Transverse colon (tissue), 4 donors: ENCODE measurements at regions not wholly inside any gene's neighbourhood (a gene's known extent, or its start where the extent isn't known, plus 50 kb on each side); places are given as distances from the start of the nearest gene placed in this dataset.

Experiments used
- DNase-seq: peaks from one replicate; pipeline ENCODE4 v3.0.0-alpha.2; 2019
- H3K27ac ChIP-seq, 4 donors: fragments of 200-600 bp; sonication (generic); 2 replicates each; pipeline ENCODE4 v1.5.1; 2016 to 2018; ENCODE audit warnings: inconsistent platforms in 4 of 4
- H3K27me3 ChIP-seq: fragments of 200-600 bp; sonication (generic); 2 replicates; pipeline ENCODE4 v1.5.1; 2017; ENCODE audit warnings: inconsistent platforms
- H3K36me3 ChIP-seq, 4 donors: fragments of 200-600 bp; sonication (generic); 2 replicates each; pipeline ENCODE4 v1.5.1; 2017 to 2019; ENCODE audit warnings: inconsistent platforms in 4 of 4
- H3K4me1 ChIP-seq, 4 donors: fragments of 200-600 bp; sonication (generic); 2 replicates each; pipeline ENCODE4 v1.5.1; 2017 to 2020; ENCODE audit warnings: inconsistent platforms in 4 of 4
- H3K4me3 ChIP-seq, 4 donors: fragments of 200-600 bp; sonication (generic); 1 replicate in 1 of 4; 2 replicates in 3 of 4; pipeline versions ENCODE4 v1.5.1 to v1.6.1; 2017 to 2019; ENCODE audit warnings: inconsistent platforms in 4 of 4
- H3K9me3 ChIP-seq, 2 donors: fragments of 200-600 bp; sonication (generic); 2 replicates each; pipeline ENCODE4 v1.5.1; 2017 to 2019; ENCODE audit warnings: inconsistent platforms in 2 of 2
- CTCF ChIP-seq, 5 experiments: fragments of 200-600 bp in 3 of 5; fragments of 450-650 bp in 2 of 5; sonication (generic) in 3 of 5; IDR thresholded peaks; 1 replicate in 2 of 5; 2 replicates in 3 of 5; pipeline ENCODE4 v1.5.1; 2016 to 2017; ENCODE audit warnings: antibody characterized with exemption in 5 of 5, inconsistent platforms in 3 of 5, mild to moderate bottlenecking in 2 of 5, moderate library complexity in 1 of 5
- EP300 ChIP-seq: sonication (generic); formaldehyde crosslinking; IDR thresholded peaks from one replicate; pipeline ENCODE4 v1.6.1; 2017; ENCODE audit warnings: antibody characterized with exemption, low read depth
- POLR2A ChIP-seq: fragments of 450-650 bp; IDR thresholded peaks from one replicate; pipeline ENCODE4 v1.6.1; 2016; ENCODE audit warnings: antibody characterized with exemption, mild to moderate bottlenecking, moderate library complexity
- POLR2AphosphoS5 ChIP-seq, 3 donors: sonication (generic); formaldehyde crosslinking; IDR thresholded peaks; one replicate each; pipeline ENCODE4 v1.6.1; 2016; ENCODE audit warnings: antibody characterized with exemption in 3 of 3
- WGBS, 2 donors: methylation state at CpG; one replicate each; pipeline ENCODE4 v1.1.5; 2018; ENCODE audit warnings: low coverage in 1 of 2; 5-methylcytosine and 5-hydroxymethylcytosine counted together
- in situ Hi-C, 4 donors: fragments of 200-750 bp; cut with MboI; loops; one replicate each; pipeline versions ENCODE4 v1.15.0 to v1.15.1; 2017; ENCODE audit warnings: low sequenced_read_pairs in 3 of 4, low pct_ligation_motif_present in 1 of 4, low pct_unique_long_range_greater_than_20kb in 1 of 4
- intact Hi-C: fragments of 100-400 bp; cut with DNase I; formaldehyde crosslinking; loops from one replicate; pipeline ENCODE4 v1.15.1; 2023; ENCODE audit warnings: low total_unique reads

- Histone ChIP-seq H3K9me3 (no peaks in the 10 kb centered on the region), H3K27ac (no peak overlapping the region), H3K36me3 (no peaks in the 10 kb centered on the region), H3K4me3 (no peak overlapping the region), H3K4me1 (peaks cover 3 to 17% (median 4%) of the 10 kb centered on the region in 4 donors), H3K27me3 (no peaks in the 10 kb centered on the region)
- no peak for DNase-seq
- in situ Hi-C loops: loop anchor here in 2 of 4 donors (25.0 kb wide), 2 partner anchors 463 to 1738 kb away; no protein-coding TSS in a partner anchor
- intact Hi-C loops: no loop called here
- no peak for TF ChIP-seq POLR2AphosphoS5 (IDR thresholded peaks at IDR 0.05)
- TF ChIP-seq EP300: no peak
- no peak for TF ChIP-seq CTCF (IDR thresholded peaks at IDR 0.05)
- TF ChIP-seq POLR2A: no peak
- 83% methylated on average over 3 of the region's 3 CpGs; no CpG with 5 or more reads in 1 of the 2 donors for WGBS, 2 donors
These were observed 161.7 kb downstream of the SPTSSA start for GRCh38 chr14:34300330-34300729.

- intact Hi-C loops: no loop called here
- WGBS, 2 donors: 63 to 67% methylated on average over 3 of the region's 3 CpGs
These were observed 162.7 kb downstream of the SPTSSA start for GRCh38 chr14:34299360-34299759.

GRCh38 chr14:34297786-34298520 lies 164.1 kb downstream of the SPTSSA start:
- Histone ChIP-seq H3K27ac (no peak overlapping the region), H3K27me3 (no peaks in the 10 kb centered on the region), H3K4me1 (peaks cover 3 to 15% (median 4%) of the 10 kb centered on the region in 4 donors), H3K9me3 (no peaks in the 10 kb centered on the region), H3K36me3 (no peaks in the 10 kb centered on the region), H3K4me3 (no peak overlapping the region)
- TF ChIP-seq POLR2AphosphoS5 (IDR thresholded peaks at IDR 0.05) (no peak), EP300 (no peak), POLR2A (no peak), CTCF (IDR thresholded peaks at IDR 0.05) (no peak)
- intact Hi-C loops: no loop called here
- 58 to 61% methylated on average over 6 of the region's 6 CpGs for WGBS, 2 donors
- in situ Hi-C loops: no loop called here
- DNase-seq: no peak

More at GRCh38 chr14:34299360-34299759, 162.7 kb downstream of the SPTSSA start:
- no peak for DNase-seq
- Histone ChIP-seq H3K36me3 (no peaks in the 10 kb centered on the region), H3K9me3 (no peaks in the 10 kb centered on the region), H3K4me1 (peaks cover 3 to 17% (median 4%) of the 10 kb centered on the region in 4 donors), H3K27ac (no peak overlapping the region), H3K4me3 (no peak overlapping the region), H3K27me3 (no peaks in the 10 kb centered on the region)
- TF ChIP-seq CTCF (IDR thresholded peaks at IDR 0.05): no peak
- no peak for TF ChIP-seq POLR2A
- no peak for TF ChIP-seq POLR2AphosphoS5 (IDR thresholded peaks at IDR 0.05)
- no peak for TF ChIP-seq EP300
- in situ Hi-C loops: no loop called here

GRCh38 chr14:34283590-34283989 lies 178.4 kb downstream of the SPTSSA start:
- Histone ChIP-seq H3K4me3 (no peak overlapping the region), H3K27me3 (no peaks in the 10 kb centered on the region), H3K4me1 (no peaks in the 10 kb centered on the region), H3K36me3 (no peaks in the 10 kb centered on the region), H3K9me3 (no peaks in the 10 kb centered on the region), H3K27ac (no peak overlapping the region)
- in situ Hi-C loops (no loop called here), intact Hi-C loops (no loop called here)
- DNase-seq: no peak
- TF ChIP-seq CTCF (IDR thresholded peaks at IDR 0.05): no peak
- no peak for TF ChIP-seq EP300
- no peak for TF ChIP-seq POLR2A
- no peak for TF ChIP-seq POLR2AphosphoS5 (IDR thresholded peaks at IDR 0.05)
